Natural killer cell (primary cell): ENCODE measurements at regions not wholly inside any gene's neighbourhood (a gene's known extent, or its start where the extent isn't known, plus 50 kb on each side); places are given as distances from the start of the nearest gene placed in this dataset.
"Not testable (repeated sequence)": the region's sequence is repeated elsewhere in the genome, so short reads cannot be mapped to it uniquely, and the experiment has no call there.

Experiments used
- ATAC-seq, 3 donors: fragments of 150-1000 bp in 2 of 3; fragments of 200-7000 bp in 1 of 3; cut with Tn5 transposase; 1 replicate in 1 of 3; 2 replicates in 2 of 3; pipeline ENCODE4 v1.10.0; 2021; ENCODE audit warnings: mild to moderate bottlenecking in 2 of 3, moderate library complexity in 2 of 3
- DNase-seq, 2 donors: peaks; one replicate each; pipeline versions ENCODE4 v3.0.0 to v3.0.0-alpha.2; 2013 to 2021; ENCODE audit warnings: mixed read lengths in 1 of 2
- H3K27ac ChIP-seq: one replicate; pipeline ENCODE4 v1.5.1; 2013; ENCODE audit warnings: mild to moderate bottlenecking, low read length
- H3K27me3 ChIP-seq: one replicate; pipeline ENCODE4 v1.6.1; 2013; ENCODE audit warnings: low read length; ENCODE audit not compliant: control insufficient read depth, insufficient read depth
- H3K36me3 ChIP-seq: one replicate; pipeline ENCODE4 v1.6.1; 2013; ENCODE audit warnings: low read length; ENCODE audit not compliant: control insufficient read depth, insufficient read depth
- H3K4me1 ChIP-seq: one replicate; pipeline ENCODE4 v1.6.1; 2013; ENCODE audit warnings: low read length; ENCODE audit not compliant: control insufficient read depth, insufficient read depth
- H3K4me3 ChIP-seq: one replicate; pipeline ENCODE4 v1.5.1; 2013; ENCODE audit warnings: low read length
- H3K9me3 ChIP-seq: one replicate; pipeline ENCODE4 v1.6.1; 2013; ENCODE audit warnings: low read length; ENCODE audit not compliant: control insufficient read depth, insufficient read depth
- H3K27ac Mint-ChIP-seq, 2 donors: one replicate each; pipeline ENCODE4 v1.8.0; 2022; ENCODE audit warnings: mild to moderate bottlenecking in 2 of 2, mixed read lengths in 2 of 2, moderate library complexity in 1 of 2
- H3K27me3 Mint-ChIP-seq, 2 donors: one replicate each; pipeline ENCODE4 v1.8.0; 2022; ENCODE audit warnings: low read depth in 2 of 2, mixed read lengths in 2 of 2
- H3K36me3 Mint-ChIP-seq: one replicate; pipeline ENCODE4 v1.8.0; 2022; ENCODE audit warnings: mixed read lengths
- H3K4me1 Mint-ChIP-seq, 2 donors: one replicate each; pipeline ENCODE4 v1.8.0; 2022; ENCODE audit warnings: mixed read lengths in 2 of 2
- H3K4me3 Mint-ChIP-seq: one replicate; pipeline ENCODE4 v1.8.0; 2022; ENCODE audit warnings: mild to moderate bottlenecking, moderate library complexity, mixed read lengths
- H3K9me3 Mint-ChIP-seq, 2 donors: one replicate each; pipeline ENCODE4 v1.8.0; 2022; ENCODE audit warnings: mixed read lengths in 2 of 2
- CTCF ChIP-seq: fragments of 200-600 bp; IDR thresholded peaks from one replicate; pipeline ENCODE4 v1.8.0; 2022; ENCODE audit warnings: antibody characterized with exemption
- WGBS: methylation state at CpG from one replicate; pipeline ENCODE4 v1.1.7; 2013; ENCODE audit warnings: missing lambda C conversion rate; ENCODE audit not compliant: insufficient coverage; 5-methylcytosine and 5-hydroxymethylcytosine counted together
- intact Hi-C: fragments of 100-400 bp; cut with micrococcal nuclease; formaldehyde crosslinking; loops from one replicate; pipeline ENCODE4 v1.14.2; 2022

GRCh38 chr7:17415955-17416354 is 117.5 kb downstream of the AHR start:
- no peaks in the 10 kb centered on the region for H3K4me1 Mint-ChIP-seq
- no peak for TF ChIP-seq CTCF
- intact Hi-C loops = no loop called here
- ATAC-seq = no peak
- no peaks in the 10 kb centered on the region for H3K9me3 Mint-ChIP-seq
- Histone ChIP-seq H3K36me3 (no peaks in the 10 kb centered on the region), H3K4me1 (no peaks in the 10 kb centered on the region), H3K9me3 (no peaks in the 10 kb centered on the region), H3K4me3 (no peak overlapping the region), H3K27me3 (no peaks in the 10 kb centered on the region), H3K27ac (no peak overlapping the region)
- no peak overlapping the region for H3K4me3 Mint-ChIP-seq
- no peaks in the 10 kb centered on the region for H3K27me3 Mint-ChIP-seq
- H3K27ac Mint-ChIP-seq = no peak overlapping the region
- DNase-seq = no peak
- no peaks in the 10 kb centered on the region for H3K36me3 Mint-ChIP-seq
- 98% methylated on average over 2 of the region's 2 CpGs for WGBS

- H3K27ac Mint-ChIP-seq, H3K4me3 Mint-ChIP-seq, H3K4me1 Mint-ChIP-seq, H3K27ac ChIP-seq, H3K4me1 ChIP-seq, H3K36me3 Mint-ChIP-seq, H3K36me3 ChIP-seq, H3K27me3 ChIP-seq, ATAC-seq, DNase-seq, H3K9me3 ChIP-seq, H3K27me3 Mint-ChIP-seq, H3K9me3 Mint-ChIP-seq, intact Hi-C loops, H3K4me3 ChIP-seq: not testable (repeated sequence)
- 92% methylated on average over 7 of the region's 7 CpGs for WGBS
Measured at GRCh38 chr7:17420308-17421015, 122.0 kb downstream of the AHR start.

GRCh38 chr7:17421941-17422340 is 123.5 kb downstream of the AHR start:
- Mint-ChIP-seq H3K4me1 (no peaks in the 10 kb centered on the region), H3K27ac (no peak overlapping the region), H3K27me3 (no peaks in the 10 kb centered on the region), H3K4me3 (no peak overlapping the region), H3K36me3 (no peaks in the 10 kb centered on the region), H3K9me3 (peaks cover 0 to 3% of the 10 kb centered on the region in 2 donors)
- no peak for TF ChIP-seq CTCF
- ATAC-seq (no peak), DNase-seq (no peak)
- no peaks in the 10 kb centered on the region for H3K4me1 ChIP-seq
- no peak overlapping the region for H3K27ac ChIP-seq
- no peaks in the 10 kb centered on the region for H3K36me3 ChIP-seq
- H3K27me3 ChIP-seq = no peaks in the 10 kb centered on the region
- H3K9me3 ChIP-seq = no peaks in the 10 kb centered on the region
- 61% methylated on average over 2 of the region's 4 CpGs for WGBS
- H3K4me3 ChIP-seq = no peak overlapping the region
- intact Hi-C loops = no loop called here

GRCh38 chr7:17422966-17423365 is 124.5 kb downstream of the AHR start:
- TF ChIP-seq CTCF = no peak
- no peak for ATAC-seq
- no peaks in the 10 kb centered on the region for H3K27me3 ChIP-seq
- H3K4me3 ChIP-seq = no peak overlapping the region
- Mint-ChIP-seq H3K4me3 (no peak overlapping the region), H3K36me3 (peaks cover 2% of the 10 kb centered on the region), H3K27ac (no peak overlapping the region), H3K4me1 (no peaks in the 10 kb centered on the region), H3K27me3 (no peaks in the 10 kb centered on the region), H3K9me3 (peaks cover 0 to 3% of the 10 kb centered on the region in 2 donors)
- no peaks in the 10 kb centered on the region for H3K36me3 ChIP-seq
- no peak overlapping the region for H3K27ac ChIP-seq
- H3K4me1 ChIP-seq = no peaks in the 10 kb centered on the region
- no peak for DNase-seq
- 81% methylated on average over 2 of the region's 2 CpGs for WGBS
- intact Hi-C loops = no loop called here
- peaks cover 3% of the 10 kb centered on the region for H3K9me3 ChIP-seq
